Hepatic stellate cell (primary cell): ENCODE measurements at regions not wholly inside any gene's neighbourhood (a gene's known extent, or its start where the extent isn't known, plus 50 kb on each side); places are given as distances from the start of the nearest gene placed in this dataset.
"Not testable (repeated sequence)": the region's sequence is repeated elsewhere in the genome, so short reads cannot be mapped to it uniquely, and the experiment has no call there.

Source experiments
- DNase-seq: peaks from one replicate; pipeline ENCODE4 v3.0.0; 2011; ENCODE audit warnings: low spot score

GRCh38 chr1:181259026-181259745 is 170.7 kb downstream of the IER5 start:
- DNase-seq, result no peak

GRCh38 chr1:181260271-181260670 is 171.8 kb downstream of the IER5 start:
- DNase-seq, result no peak

- no peak for DNase-seq
Observed at GRCh38 chr1:181260994-181261393, 172.5 kb downstream of the IER5 start.

- DNase-seq, result no peak
Observed at GRCh38 chr1:181262069-181262468, 173.6 kb downstream of the IER5 start.

- DNase-seq, result no peak
Observed at GRCh38 chr1:181263444-181263843, 174.9 kb downstream of the IER5 start.

GRCh38 chr1:181264821-181265220 is 176.3 kb downstream of the IER5 start:
- no peak for DNase-seq

- DNase-seq, result no peak
Observed at GRCh38 chr1:181284978-181285377, 196.5 kb downstream of the IER5 start.

GRCh38 chr1:181295217-181295616 is 188.1 kb upstream of the CACNA1E start:
- DNase-seq, result no peak

GRCh38 chr1:181296180-181296579 is 187.1 kb upstream of the CACNA1E start:
- DNase-seq, result no peak

GRCh38 chr1:181308098-181308497 is 175.2 kb upstream of the CACNA1E start:
- no peak for DNase-seq

GRCh38 chr1:181310560-181310959 is 172.8 kb upstream of the CACNA1E start:
- no peak for DNase-seq

- no peak for DNase-seq
Observed at GRCh38 chr1:181312946-181313345, 170.4 kb upstream of the CACNA1E start.

GRCh38 chr1:181313466-181313865 is 169.9 kb upstream of the CACNA1E start:
- DNase-seq, result no peak

- no peak for DNase-seq
Observed at GRCh38 chr1:181314010-181314409, 169.3 kb upstream of the CACNA1E start.

- no peak for DNase-seq
Observed at GRCh38 chr1:181314959-181315358, 168.4 kb upstream of the CACNA1E start.

- no peak for DNase-seq
Observed at GRCh38 chr1:181317261-181317930, 165.9 kb upstream of the CACNA1E start.

GRCh38 chr1:181318022-181318857 is 165.1 kb upstream of the CACNA1E start:
- DNase-seq, result no peak

- no peak for DNase-seq
Observed at GRCh38 chr1:181318858-181319235, 164.5 kb upstream of the CACNA1E start.

GRCh38 chr1:181319907-181320306 is 163.4 kb upstream of the CACNA1E start:
- no peak for DNase-seq

- no peak for DNase-seq
Observed at GRCh38 chr1:181324797-181325616, 158.3 kb upstream of the CACNA1E start.

GRCh38 chr1:181325765-181326164 is 157.6 kb upstream of the CACNA1E start:
- DNase-seq, result not testable (repeated sequence)

- no peak for DNase-seq
Observed at GRCh38 chr1:181326348-181326747, 157.0 kb upstream of the CACNA1E start.
